Fibroblast of the conjunctiva (primary cell): ENCODE measurements at regions not wholly inside any gene's neighbourhood (a gene's known extent, or its start where the extent isn't known, plus 50 kb on each side); places are given as distances from the start of the nearest gene placed in this dataset.

ENCODE experiments used
- DNase-seq: peaks from one replicate; pipeline ENCODE4 v3.0.0-alpha.2; 2010; ENCODE audit warnings: low read depth

GRCh38 chr4:22336822-22337221 lies 179.0 kb downstream of the ADGRA3 start:
- no peak for DNase-seq

DNA sequence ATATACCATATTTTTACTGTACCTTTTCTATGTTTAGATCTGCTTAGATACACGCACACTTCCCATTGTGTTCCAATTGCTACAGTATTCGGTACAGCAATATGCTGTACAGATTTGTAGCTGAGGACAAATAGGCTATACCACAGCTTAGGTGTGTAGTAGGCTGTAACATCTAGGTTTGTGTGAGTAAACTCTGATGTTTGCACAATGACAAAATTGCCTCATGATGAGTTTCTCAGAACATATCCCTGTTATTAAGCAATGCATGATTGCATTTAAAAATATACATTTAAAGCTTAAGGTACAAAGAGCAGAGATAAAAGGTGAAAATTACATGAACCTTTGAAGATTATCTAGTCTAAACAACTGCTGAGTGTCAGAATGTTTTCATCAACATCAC lies 181.7 kb downstream of the ADGRA3 start:
- no peak for DNase-seq

GRCh38 chr4:22324422-22324821 lies 191.4 kb downstream of the ADGRA3 start:
- no peak for DNase-seq

GRCh38 chr4:22323691-22324090 lies 192.2 kb downstream of the ADGRA3 start:
- no peak for DNase-seq

DNA sequence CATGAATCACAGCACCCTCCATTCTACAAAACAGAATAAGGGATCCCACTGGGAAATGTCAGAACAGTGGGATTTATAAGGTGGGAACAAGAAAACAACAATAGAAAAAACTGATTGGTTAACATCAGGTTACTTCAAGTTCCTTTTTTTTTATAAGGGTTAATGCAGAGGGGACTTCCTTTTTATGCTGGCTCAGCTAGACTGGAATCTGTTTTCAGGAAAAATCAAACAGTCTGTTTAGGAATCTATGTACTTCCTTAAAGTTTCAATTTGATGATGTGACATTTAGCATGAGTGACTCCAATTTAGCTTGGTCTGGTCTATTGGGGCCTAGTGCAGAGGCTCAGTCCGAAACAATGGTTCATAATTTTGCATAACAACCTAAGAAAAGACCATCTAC lies 192.9 kb downstream of the ADGRA3 start:
- DNase-seq, result no peak

DNA sequence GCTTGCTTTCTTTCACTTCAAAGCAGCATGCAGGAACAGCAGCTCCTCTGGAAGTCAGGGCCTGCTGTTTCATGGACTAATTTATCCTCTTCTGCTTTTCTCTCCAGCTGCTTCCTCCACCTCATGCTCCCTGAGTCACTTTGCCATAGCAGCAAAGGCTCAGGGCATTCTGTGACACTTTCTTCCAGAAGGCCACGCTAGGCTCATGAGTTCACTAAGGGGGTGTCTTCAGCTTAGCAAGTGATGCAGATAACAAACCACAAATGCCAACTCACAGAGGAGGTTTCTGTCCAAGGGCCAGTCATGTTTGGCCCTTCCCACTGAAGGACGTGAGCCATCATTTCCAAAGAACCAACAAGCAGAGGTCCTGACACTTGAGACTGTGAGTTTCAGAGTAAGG lies 200.2 kb downstream of the ADGRA3 start:
- no peak for DNase-seq

DNA sequence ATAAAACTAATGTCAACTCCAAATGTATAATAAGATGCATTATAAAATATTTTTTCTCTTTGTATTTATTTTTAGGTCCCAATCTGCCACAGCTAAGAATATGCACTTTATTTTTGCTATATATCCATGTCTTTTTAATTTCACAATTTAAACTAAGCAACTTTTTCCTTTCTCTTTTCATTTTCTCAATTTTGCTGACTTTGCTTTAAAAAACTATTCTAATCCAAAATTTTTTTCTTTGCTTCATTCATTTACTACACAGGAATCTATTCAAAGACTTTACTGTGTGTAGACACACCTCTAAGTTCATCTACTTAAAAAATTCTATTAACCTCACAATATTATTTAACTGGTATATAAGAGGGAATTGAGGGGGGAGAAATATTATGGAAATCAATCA lies 201.9 kb downstream of the ADGRA3 start:
- no peak for DNase-seq

GRCh38 chr4:22312113-22312512 lies 203.8 kb downstream of the ADGRA3 start:
- no peak for DNase-seq

DNA sequence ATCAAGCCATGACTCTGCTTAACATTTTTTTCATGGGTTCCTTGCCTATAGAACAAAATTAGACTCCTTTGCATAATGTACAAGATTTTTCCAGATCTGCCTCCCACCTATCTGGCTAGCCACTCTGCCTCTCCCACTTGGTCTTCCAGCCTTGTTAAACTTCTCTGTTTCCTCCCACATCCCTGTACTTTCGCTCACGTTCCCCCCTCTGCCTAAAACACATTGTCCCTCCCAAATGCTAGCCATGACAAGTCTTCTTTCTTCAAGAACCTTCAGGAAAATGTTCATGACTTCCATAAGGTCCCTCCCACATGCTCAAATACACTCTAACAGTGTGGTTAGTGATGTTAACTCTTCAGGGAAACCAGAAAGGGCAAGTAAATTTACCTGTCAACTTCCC lies 214.6 kb downstream of the ADGRA3 start:
- no peak for DNase-seq

- no peak for DNase-seq
Measured at GRCh38 chr4:22299678-22300077, 216.2 kb downstream of the ADGRA3 start.

- no peak for DNase-seq
Measured at GRCh38 chr4:22287631-22288030, 228.2 kb downstream of the ADGRA3 start.

DNA sequence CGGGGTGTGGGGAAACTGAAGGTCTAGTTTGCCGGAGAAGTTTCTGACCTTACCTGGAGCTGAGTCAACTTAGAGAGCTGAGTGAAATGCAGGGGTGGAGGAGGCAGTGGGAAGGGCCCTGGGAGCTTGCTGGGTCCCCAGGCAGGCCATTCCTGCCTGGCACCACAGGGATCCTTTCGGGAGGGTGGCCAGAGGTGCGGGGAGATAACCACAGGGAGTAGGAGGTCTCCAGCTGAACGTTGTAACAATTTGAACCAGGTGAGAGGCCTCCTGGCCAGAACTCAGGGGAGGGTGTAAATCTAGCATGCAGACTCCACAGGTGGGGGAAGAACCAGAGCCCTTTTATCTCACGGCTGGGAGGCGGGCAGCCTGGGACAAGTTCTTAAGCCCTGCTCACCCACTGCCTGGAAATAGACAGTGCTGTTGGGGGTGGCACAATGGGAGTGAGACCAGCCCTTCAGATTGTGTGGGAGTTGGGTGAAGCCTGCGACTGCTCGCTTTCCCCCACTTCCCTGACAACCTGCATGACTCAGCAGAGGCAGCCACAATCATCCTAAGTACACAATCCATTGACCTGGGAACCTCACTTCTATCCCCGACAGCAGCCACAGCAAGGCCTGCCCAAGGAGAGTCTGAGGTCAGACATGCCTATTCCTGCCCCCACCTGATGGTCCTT lies 247.4 kb downstream of the ADGRA3 start:
- DNase-seq, result no peak

DNA sequence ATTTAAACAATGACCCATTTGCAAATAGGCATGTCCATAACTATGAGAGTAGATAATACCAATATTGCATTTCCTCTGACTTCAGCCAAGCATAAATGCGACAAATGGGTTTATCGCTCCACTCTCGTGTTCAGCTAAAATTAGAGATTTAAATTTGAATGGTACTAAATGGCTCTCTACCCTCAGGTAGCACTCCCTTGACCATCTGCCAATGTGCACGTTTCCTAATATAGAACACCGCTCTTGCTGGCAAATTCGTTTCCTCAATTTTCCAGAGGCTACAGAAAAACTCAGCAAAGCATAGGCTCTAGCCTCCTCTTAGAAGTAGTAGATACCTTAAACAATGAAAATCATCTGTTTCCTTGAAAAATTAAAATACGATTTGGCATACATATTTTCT lies 251.6 kb downstream of the ADGRA3 start:
- no peak for DNase-seq

GRCh38 chr4:22253431-22253830 lies 262.4 kb downstream of the ADGRA3 start:
- no peak for DNase-seq

GRCh38 chr4:22246847-22247246 lies 269.0 kb downstream of the ADGRA3 start:
- no peak for DNase-seq

DNA sequence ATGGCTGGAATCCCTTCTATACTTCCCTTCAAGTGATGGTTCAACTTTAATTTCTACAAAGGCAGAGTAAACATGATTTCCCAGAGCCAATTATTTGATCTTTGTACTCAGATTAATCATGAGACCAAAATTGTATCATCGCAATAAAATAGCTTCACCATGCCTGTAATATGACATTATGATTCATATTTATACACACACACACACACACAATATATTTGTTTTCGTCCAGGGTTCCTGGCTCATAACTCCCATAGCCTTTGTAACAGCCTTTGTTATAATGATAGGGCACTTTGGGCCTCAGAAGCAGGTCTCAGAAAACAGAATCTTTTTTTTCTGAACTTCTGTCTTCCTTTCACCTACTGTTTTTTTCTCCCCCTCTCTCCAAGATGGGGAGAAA lies 270.6 kb downstream of the ADGRA3 start:
- no peak for DNase-seq

GRCh38 chr4:22241415-22241814 lies 274.5 kb downstream of the ADGRA3 start:
- DNase-seq, result no peak

GRCh38 chr4:22240814-22241213 lies 275.1 kb downstream of the ADGRA3 start:
- no peak for DNase-seq

DNA sequence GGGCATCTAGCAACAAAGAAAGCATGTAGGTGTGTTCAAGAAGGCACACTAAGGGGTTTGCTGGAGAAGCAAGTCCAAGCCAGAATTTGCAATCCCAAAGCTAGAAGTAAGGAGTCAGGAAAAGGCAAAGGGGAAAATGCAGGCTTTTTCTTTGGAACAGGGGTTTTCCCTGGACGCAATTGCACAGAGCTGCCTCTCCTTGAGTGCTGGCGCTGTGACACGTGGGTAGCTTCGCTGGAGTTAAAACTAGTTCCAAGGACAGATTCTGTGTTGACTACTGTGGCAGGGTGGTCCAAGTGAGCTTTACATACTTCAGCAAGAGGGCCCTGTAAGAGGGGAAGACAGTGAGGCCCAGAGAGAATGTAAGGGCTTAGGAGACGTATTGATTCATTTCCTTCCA lies 277.1 kb downstream of the ADGRA3 start:
- DNase-seq, result no peak

DNA sequence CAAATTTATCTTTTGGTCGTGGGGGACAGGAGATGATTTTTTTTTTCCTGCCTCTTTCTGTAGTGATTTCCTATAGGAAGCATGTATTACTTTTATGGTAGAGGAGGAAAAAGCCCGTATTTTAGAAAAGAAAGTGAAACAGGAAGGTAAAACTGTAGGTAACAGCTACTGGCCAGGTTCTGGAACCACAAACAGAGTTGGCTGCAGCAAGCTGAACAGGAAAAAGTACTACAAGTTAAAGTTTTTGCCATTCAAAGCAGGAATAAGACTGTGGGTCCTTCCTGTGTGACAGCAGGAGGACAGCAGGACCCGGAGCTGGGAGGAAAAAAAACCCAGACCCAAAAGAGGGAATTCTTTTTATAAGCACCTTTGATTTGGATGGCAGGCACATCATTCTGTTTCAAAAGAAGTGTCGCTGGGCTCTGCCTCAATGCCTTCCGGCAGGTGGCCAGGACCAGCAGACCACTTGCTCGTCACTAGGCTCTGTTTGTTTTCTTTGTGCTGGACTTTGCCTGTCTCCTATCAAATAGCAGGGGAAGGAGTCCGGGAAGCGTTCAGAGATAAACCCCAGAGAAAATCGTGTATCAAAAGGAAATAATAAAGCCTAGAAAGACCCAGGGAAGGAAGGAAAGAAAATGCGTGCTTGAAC lies 277.9 kb downstream of the ADGRA3 start:
- DNase-seq, result no peak

GRCh38 chr4:22237155-22237751 lies 278.6 kb downstream of the ADGRA3 start:
- no peak for DNase-seq

GRCh38 chr4:22235698-22236097 lies 280.2 kb downstream of the ADGRA3 start:
- no peak for DNase-seq

DNA sequence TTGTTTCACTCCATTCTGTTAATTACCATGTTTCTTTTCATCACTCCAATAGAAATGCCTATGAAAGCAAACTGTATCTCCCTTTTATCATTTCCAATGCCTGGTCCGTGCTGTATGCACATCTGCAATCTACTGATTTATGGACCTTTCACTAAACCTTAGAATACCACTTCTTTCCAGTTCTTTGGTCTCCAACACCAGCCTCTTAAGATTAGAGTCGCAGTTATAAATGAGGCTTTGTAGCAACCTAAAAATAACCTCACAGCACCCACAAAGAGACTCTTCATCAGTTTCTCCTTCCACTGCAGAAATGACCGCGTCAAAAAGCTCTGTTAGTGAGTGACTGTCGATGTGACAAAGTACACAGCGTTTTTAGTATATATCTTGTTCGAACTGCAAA lies 282.6 kb downstream of the ADGRA3 start:
- no peak for DNase-seq

DNA sequence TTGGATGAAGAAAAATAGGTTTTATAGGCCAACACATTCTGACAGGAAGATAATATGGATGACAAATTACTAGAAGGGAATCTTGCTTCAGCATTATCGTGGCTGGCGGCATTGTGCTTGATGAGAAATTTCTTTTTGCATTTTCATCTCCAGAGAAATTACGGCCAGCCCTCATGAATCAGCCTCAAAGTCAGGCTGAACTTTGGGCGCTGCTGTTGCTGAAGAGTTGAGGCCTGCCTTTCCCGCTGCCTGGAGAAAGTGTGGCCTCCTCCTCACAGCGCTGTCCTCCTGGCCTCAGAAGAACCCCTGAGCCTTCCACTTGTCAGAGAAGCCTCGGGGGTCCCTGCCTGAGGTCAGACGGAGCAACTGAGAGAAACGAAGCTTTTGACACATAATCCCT lies 272.4 kb upstream of the KCNIP4 start:
- DNase-seq, result no peak
